ENCODE measurements at regions not wholly inside any gene's neighbourhood (a gene's known extent, or its start where the extent isn't known, plus 50 kb on each side); places are given as distances from the start of the nearest gene placed in this dataset.

DNA sequence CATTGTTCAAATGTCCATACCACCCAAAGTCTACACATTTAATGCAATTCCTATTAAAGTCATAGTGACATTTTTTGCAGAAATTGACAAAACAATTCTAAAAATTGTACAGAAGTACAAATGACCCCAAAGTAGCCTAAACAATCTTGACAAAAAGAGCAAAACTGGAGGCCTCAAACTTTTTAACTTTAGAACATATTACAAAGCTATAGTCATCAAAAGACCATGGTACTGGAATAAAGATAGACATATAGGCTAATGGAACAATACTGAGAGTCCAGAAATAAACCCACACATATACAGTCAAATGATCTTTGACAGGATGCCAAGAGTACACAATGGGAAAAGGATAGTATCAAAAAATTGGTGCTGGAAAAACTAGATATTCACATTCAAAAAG is 213.2 kb upstream of the SAMSN1 start:
- no peak overlapping the region for H3K4me3 ChIP-seq (ENCODE audit: low read depth, low read length)
- TF ChIP-seq, protein P1, sequence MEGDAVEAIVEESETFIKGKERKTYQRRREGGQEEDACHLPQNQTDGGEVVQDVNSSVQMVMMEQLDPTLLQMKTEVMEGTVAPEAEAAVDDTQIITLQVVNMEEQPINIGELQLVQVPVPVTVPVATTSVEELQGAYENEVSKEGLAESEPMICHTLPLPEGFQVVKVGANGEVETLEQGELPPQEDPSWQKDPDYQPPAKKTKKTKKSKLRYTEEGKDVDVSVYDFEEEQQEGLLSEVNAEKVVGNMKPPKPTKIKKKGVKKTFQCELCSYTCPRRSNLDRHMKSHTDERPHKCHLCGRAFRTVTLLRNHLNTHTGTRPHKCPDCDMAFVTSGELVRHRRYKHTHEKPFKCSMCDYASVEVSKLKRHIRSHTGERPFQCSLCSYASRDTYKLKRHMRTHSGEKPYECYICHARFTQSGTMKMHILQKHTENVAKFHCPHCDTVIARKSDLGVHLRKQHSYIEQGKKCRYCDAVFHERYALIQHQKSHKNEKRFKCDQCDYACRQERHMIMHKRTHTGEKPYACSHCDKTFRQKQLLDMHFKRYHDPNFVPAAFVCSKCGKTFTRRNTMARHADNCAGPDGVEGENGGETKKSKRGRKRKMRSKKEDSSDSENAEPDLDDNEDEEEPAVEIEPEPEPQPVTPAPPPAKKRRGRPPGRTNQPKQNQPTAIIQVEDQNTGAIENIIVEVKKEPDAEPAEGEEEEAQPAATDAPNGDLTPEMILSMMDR (IDR thresholded peaks at IDR 0.05; ENCODE audit: low read depth, low read length): no peak
- TF ChIP-seq, protein P2, sequence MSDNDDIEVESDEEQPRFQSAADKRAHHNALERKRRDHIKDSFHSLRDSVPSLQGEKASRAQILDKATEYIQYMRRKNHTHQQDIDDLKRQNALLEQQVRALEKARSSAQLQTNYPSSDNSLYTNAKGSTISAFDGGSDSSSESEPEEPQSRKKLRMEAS (IDR thresholded peaks at IDR 0.05; ENCODE audit: low read depth, low read length): no peak
- TF ChIP-seq POLR2A (IDR thresholded peaks at IDR 0.05; ENCODE audit: extremely low read depth, insufficient read length) (no peak), MYC (IDR thresholded peaks at IDR 0.05; ENCODE audit: low read depth, low read length) (no peak)
- DNase-seq (ENCODE audit: low read depth): no peak

DNA sequence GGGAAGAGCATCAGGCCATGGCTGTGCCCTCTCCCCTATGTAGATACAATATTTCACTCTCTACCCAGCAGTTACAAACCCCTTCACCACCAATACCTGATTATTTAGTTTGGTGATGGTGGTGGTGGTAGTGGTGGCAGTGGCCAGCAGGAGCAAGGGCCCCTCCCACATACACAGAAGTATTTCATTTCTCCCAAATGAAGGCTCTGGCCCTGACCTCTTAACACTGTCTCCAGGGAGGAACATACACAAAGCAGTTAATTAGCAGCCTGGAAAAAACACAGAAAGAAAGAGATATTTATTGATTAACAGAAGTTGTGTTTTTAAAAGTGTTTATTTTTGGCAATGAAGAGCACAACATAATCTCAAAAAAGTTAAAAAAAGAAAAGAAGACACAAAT is 212.7 kb upstream of the SAMSN1 start:
- DNase-seq (ENCODE audit: low read depth): no peak
- H3K4me3 ChIP-seq (ENCODE audit: low read depth, low read length): no peak overlapping the region
- TF ChIP-seq POLR2A (IDR thresholded peaks at IDR 0.05; ENCODE audit: extremely low read depth, insufficient read length): no peak
- TF ChIP-seq, protein P1 (IDR thresholded peaks at IDR 0.05; ENCODE audit: low read depth, low read length): no peak
- TF ChIP-seq, protein P2 (IDR thresholded peaks at IDR 0.05; ENCODE audit: low read depth, low read length): no peak
- no peak for TF ChIP-seq MYC (IDR thresholded peaks at IDR 0.05; ENCODE audit: low read depth, low read length)

DNA sequence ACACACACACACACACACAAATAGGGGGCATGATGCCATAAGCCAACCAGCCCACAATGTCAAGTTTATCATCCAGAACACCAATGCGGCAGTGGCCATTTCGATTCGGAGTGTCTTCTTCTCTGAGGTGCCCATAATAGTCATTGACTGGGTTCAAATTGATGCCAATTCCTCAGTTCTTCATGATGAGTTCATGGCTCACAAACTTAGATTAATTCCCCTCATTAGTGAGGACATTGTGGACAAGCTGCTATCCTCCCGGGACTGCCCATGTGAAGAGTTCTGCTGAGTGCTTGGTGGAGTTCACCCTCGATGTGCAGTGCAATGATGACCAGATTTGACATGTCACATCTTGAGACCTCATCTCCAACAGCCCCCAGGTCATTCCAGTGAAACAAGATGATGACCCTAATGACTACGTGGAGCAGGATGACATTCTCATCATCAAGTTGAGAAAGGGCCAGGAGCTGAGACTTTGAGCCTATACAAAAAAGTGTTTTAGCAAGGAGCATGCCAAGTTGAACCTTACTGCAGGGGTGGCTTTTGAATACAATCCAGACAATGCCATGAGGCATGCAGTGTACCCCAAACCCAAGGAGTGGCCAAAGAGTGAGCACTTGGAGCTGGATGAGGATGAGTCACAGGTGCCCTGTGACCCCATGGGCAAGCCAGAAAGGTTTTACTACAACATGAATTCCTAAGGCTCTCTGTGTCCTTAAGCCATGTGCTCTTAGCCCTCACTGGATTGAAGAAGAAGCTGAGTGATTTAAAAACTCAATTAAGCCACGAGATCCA is 211.6 kb upstream of the SAMSN1 start:
- no peak for DNase-seq (ENCODE audit: low read depth)
- TF ChIP-seq MYC (IDR thresholded peaks at IDR 0.05; ENCODE audit: low read depth, low read length) (no peak), POLR2A (IDR thresholded peaks at IDR 0.05; ENCODE audit: extremely low read depth, insufficient read length) (no peak)
- TF ChIP-seq, protein P2 (IDR thresholded peaks at IDR 0.05; ENCODE audit: low read depth, low read length): no peak
- TF ChIP-seq, protein P1 (IDR thresholded peaks at IDR 0.05; ENCODE audit: low read depth, low read length): no peak
- no peak overlapping the region for H3K4me3 ChIP-seq (ENCODE audit: low read depth, low read length)

DNA sequence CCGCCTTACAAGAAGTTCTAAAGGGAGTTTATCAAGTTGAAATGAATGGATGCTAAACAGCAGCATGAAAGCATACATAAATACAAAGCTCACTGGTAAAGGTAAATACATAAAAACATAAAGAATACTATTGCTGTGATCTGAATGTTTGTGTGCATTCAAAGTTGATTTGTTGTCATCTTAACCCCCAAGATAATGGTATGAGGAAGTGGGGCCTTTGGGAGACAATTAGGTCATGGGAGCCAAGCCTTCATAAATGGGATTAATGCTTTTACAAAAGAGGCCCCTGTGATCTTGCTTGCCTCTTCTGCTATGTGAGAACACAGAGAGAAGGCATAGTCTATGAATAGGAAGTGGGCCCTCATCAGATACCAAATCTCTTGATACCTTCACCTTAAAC is 209.0 kb upstream of the SAMSN1 start:
- H3K4me3 ChIP-seq (ENCODE audit: low read depth, low read length): no peak overlapping the region
- no peak for DNase-seq (ENCODE audit: low read depth)
- no peak for TF ChIP-seq POLR2A (IDR thresholded peaks at IDR 0.05; ENCODE audit: extremely low read depth, insufficient read length)
- TF ChIP-seq, protein P2 (IDR thresholded peaks at IDR 0.05; ENCODE audit: low read depth, low read length): no peak
- TF ChIP-seq, protein P1 (IDR thresholded peaks at IDR 0.05; ENCODE audit: low read depth, low read length): no peak
- no peak for TF ChIP-seq MYC (IDR thresholded peaks at IDR 0.05; ENCODE audit: low read depth, low read length)

DNA sequence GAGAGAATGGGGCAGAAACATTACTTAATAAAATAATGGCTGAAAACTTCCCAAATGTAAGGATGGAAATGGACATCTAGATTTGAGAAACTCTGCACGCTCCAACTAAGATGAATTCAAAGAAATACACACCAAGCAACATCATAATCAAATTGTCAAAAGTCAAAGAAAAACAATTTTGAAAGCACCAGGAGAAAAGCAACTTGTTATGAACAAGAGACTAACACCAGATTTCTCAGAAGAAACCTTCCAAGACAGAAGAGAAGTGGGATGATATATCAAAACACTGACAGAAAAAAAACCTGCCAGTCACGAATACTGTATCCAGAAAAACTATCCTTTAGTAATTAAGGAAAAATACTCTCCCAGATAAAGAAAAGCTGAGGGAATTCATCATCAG is 208.6 kb upstream of the SAMSN1 start:
- DNase-seq (ENCODE audit: low read depth): no peak
- no peak overlapping the region for H3K4me3 ChIP-seq (ENCODE audit: low read depth, low read length)
- TF ChIP-seq, protein P1 (IDR thresholded peaks at IDR 0.05; ENCODE audit: low read depth, low read length): no peak
- TF ChIP-seq, protein P2 (IDR thresholded peaks at IDR 0.05; ENCODE audit: low read depth, low read length): no peak
